ENCODE measurements at regions not wholly inside any gene's neighbourhood (a gene's known extent, or its start where the extent isn't known, plus 50 kb on each side); places are given as distances from the start of the nearest gene placed in this dataset.

DNA sequence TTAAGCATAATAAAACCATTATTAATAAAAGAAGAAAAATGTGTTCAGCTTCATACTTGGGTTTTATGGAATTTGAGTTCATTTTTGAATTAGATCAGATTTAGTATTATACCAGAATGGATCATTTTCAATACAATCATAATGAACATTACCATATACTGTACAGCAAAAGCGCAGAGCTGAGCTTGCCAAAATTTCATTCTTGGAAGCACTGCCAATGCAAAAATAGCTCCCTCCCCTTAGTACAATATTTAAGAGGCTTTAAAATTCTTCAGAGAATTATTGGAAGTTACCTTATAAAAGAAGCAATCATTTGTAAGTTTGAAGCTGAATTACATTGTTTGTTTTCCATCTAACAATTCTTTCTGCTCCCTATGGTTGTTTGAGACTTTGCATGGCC lies 938.1 kb upstream of the SLC39A10 start (continued):
- TF ChIP-seq POU5F1 (IDR thresholded peaks at IDR 0.05; ENCODE audit: low read depth, low read length), result no peak
- TF ChIP-seq, protein P1, sequence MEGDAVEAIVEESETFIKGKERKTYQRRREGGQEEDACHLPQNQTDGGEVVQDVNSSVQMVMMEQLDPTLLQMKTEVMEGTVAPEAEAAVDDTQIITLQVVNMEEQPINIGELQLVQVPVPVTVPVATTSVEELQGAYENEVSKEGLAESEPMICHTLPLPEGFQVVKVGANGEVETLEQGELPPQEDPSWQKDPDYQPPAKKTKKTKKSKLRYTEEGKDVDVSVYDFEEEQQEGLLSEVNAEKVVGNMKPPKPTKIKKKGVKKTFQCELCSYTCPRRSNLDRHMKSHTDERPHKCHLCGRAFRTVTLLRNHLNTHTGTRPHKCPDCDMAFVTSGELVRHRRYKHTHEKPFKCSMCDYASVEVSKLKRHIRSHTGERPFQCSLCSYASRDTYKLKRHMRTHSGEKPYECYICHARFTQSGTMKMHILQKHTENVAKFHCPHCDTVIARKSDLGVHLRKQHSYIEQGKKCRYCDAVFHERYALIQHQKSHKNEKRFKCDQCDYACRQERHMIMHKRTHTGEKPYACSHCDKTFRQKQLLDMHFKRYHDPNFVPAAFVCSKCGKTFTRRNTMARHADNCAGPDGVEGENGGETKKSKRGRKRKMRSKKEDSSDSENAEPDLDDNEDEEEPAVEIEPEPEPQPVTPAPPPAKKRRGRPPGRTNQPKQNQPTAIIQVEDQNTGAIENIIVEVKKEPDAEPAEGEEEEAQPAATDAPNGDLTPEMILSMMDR (IDR thresholded peaks at IDR 0.05; ENCODE audit: control extremely low read depth in 1 of 3, insufficient read depth in 1 of 3, low read depth in 1 of 3, low read length in 3 of 3), result no peak
